ENCODE measurements at regions not wholly inside any gene's neighbourhood (a gene's known extent, or its start where the extent isn't known, plus 50 kb on each side); places are given as distances from the start of the nearest gene placed in this dataset.

GRCh38 chr13:57991041-57991440 is 359.5 kb downstream of the PCDH17 start:
- TF ChIP-seq CTCF (IDR thresholded peaks at IDR 0.05) (no peak), POLR2A (IDR thresholded peaks at IDR 0.05) (no peak)
